UCSD-AML1 (cell line): ENCODE measurements at regions not wholly inside any gene's neighbourhood (a gene's known extent, or its start where the extent isn't known, plus 50 kb on each side); places are given as distances from the start of the nearest gene placed in this dataset.
A peak's percentile ranks its signal among the peaks of the same experiment; 100 is the strongest.
"Not testable (repeated sequence)": the region's sequence is repeated elsewhere in the genome, so short reads cannot be mapped to it uniquely, and the experiment has no call there.

ENCODE experiments used
- DNase-seq: peaks from one replicate; lab custom pipeline; 2025; ENCODE audit not compliant: unreplicated experiment; lab: John Stamatoyannopoulos, UW

GRCh38 chr2:187679454-187679853 lies 125.2 kb upstream of the TFPI start:
- DNase-seq, result no peak

- no peak for DNase-seq
Measured at GRCh38 chr2:187684174-187684573, 129.9 kb upstream of the TFPI start.

- DNase-seq, result no peak
Measured at GRCh38 chr2:187686416-187687024, 132.3 kb upstream of the TFPI start.

GRCh38 chr2:187687585-187687984 lies 133.3 kb upstream of the TFPI start:
- no peak for DNase-seq

GRCh38 chr2:187689372-187689771 lies 135.1 kb upstream of the TFPI start:
- no peak for DNase-seq

GRCh38 chr2:187693923-187694322 lies 139.7 kb upstream of the TFPI start:
- DNase-seq, result no peak

- DNase-seq, result not testable (repeated sequence)
Measured at GRCh38 chr2:187696644-187697043, 142.4 kb upstream of the TFPI start.

GRCh38 chr2:187698374-187699110 lies 144.3 kb upstream of the TFPI start:
- no peak for DNase-seq

- DNase-seq, result no peak
Measured at GRCh38 chr2:187702157-187702556, 147.9 kb upstream of the TFPI start.

- DNase-seq, result no peak
Measured at GRCh38 chr2:187708272-187708671, 154.0 kb upstream of the TFPI start.

GRCh38 chr2:187709065-187709464 lies 154.8 kb upstream of the TFPI start:
- DNase-seq, result no peak

- no peak for DNase-seq
Measured at GRCh38 chr2:187710791-187711521, 156.7 kb upstream of the TFPI start.

GRCh38 chr2:187715590-187715989 lies 161.4 kb upstream of the TFPI start:
- DNase-seq, result no peak

- DNase-seq, result no peak
Measured at GRCh38 chr2:187716301-187716700, 162.1 kb upstream of the TFPI start.

- DNase-seq, result no peak
Measured at GRCh38 chr2:187718092-187718491, 163.9 kb upstream of the TFPI start.

- DNase-seq, result no peak
Measured at GRCh38 chr2:187719510-187719909, 165.3 kb upstream of the TFPI start.

- DNase-seq, result peak; percentile 4
Measured at GRCh38 chr2:187748958-187749357, 194.7 kb upstream of the TFPI start.

GRCh38 chr2:187749804-187750431 lies 195.7 kb upstream of the TFPI start:
- DNase-seq, result no peak

- DNase-seq, result no peak
Measured at GRCh38 chr2:187768995-187769394, 214.8 kb upstream of the TFPI start.

- DNase-seq, result no peak
Measured at GRCh38 chr2:187769437-187769836, 215.2 kb upstream of the TFPI start.

GRCh38 chr2:187774551-187775071 lies 220.4 kb upstream of the TFPI start:
- no peak for DNase-seq
